OCI-LY7 (cell line): ENCODE measurements at regions not wholly inside any gene's neighbourhood (a gene's known extent, or its start where the extent isn't known, plus 50 kb on each side); places are given as distances from the start of the nearest gene placed in this dataset.
A peak's percentile ranks its signal among the peaks of the same experiment; 100 is the strongest.

Experiments
- BruUV-seq: library from RNA; stranded (reverse); fragments of 400-500 nt; replicated peaks from 2 replicates; lab custom pipeline; 2021; lab: Mats Ljungman, UMichigan
- CTCF ChIA-PET: fragments of 300-600 bp; sonication (Branson Sonifier 250); formaldehyde crosslinking; loops from one replicate; lab custom pipeline; 2022; ENCODE audit warnings: antibody characterized with exemption; ENCODE audit not compliant: unreplicated experiment; lab: Charles Lee
- POLR2A ChIA-PET: fragments of 300-600 bp; sonication (Branson Sonifier 250); formaldehyde crosslinking; loops from one replicate; lab custom pipeline; 2022; ENCODE audit warnings: antibody characterized with exemption; lab: Charles Lee
- DNase-seq: peaks from one replicate; pipeline ENCODE4 v3.0.0-alpha.2; 2015; ENCODE audit warnings: low spot score
- H2AFZ ChIP-seq: fragments of 200-600 bp; sonication (generic), shearing (Covaris generic); 2 replicates; pipeline ENCODE4 v1.6.1; 2014; ENCODE audit warnings: mild to moderate bottlenecking, antibody characterized with exemption, low read length, moderate library complexity
- H3K27ac ChIP-seq: fragments of 200-600 bp; sonication (generic); 2 replicates; pipeline ENCODE4 v1.5.1; 2014; ENCODE audit warnings: mixed run types, low read depth, mild to moderate bottlenecking, moderate library complexity, low read length, inconsistent platforms; ENCODE audit not compliant: poor library complexity, severe bottlenecking
- H3K36me3 ChIP-seq: fragments of 200-600 bp; sonication (generic); 2 replicates; pipeline ENCODE4 v1.6.1; 2014; ENCODE audit warnings: mild to moderate bottlenecking, antibody characterized with exemption, low read length, moderate library complexity, mixed read lengths; ENCODE audit not compliant: insufficient read depth
- H3K4me1 ChIP-seq: fragments of 200-600 bp; sonication (generic); 2 replicates; pipeline ENCODE4 v1.5.1; 2014; ENCODE audit warnings: mild to moderate bottlenecking, low read length; ENCODE audit not compliant: insufficient read depth, poor library complexity, severe bottlenecking
- H3K4me2 ChIP-seq: fragments of 200-600 bp; sonication (generic); 2 replicates; pipeline ENCODE4 v1.6.1; 2014; ENCODE audit warnings: mild to moderate bottlenecking, low read length
- H3K4me3 ChIP-seq: fragments of 200-600 bp; sonication (generic); 2 replicates; pipeline ENCODE4 v1.5.1; 2014; ENCODE audit warnings: mild to moderate bottlenecking, low read depth, low read length; ENCODE audit not compliant: poor library complexity, severe bottlenecking
- H3K79me2 ChIP-seq: fragments of 200-600 bp; sonication (generic); 2 replicates; pipeline ENCODE4 v1.6.1; 2016; ENCODE audit warnings: low read depth, mild to moderate bottlenecking, low read length, moderate library complexity, mixed read lengths; ENCODE audit not compliant: insufficient read depth
- H3K9me2 ChIP-seq: fragments of 200-600 bp; sonication (generic); 2 replicates; pipeline ENCODE4 v1.6.1; 2016; ENCODE audit warnings: mild to moderate bottlenecking, low read length, mixed read lengths; ENCODE audit not compliant: insufficient read depth
- H3K9me3 ChIP-seq: fragments of 200-600 bp; sonication (generic); 2 replicates; pipeline ENCODE4 v1.6.1; 2014; ENCODE audit warnings: mild to moderate bottlenecking, mixed run types, low read length, mixed read lengths
- H4K20me1 ChIP-seq: fragments of 200-600 bp; sonication (generic); 2 replicates; pipeline ENCODE4 v1.6.1; 2014; ENCODE audit warnings: mild to moderate bottlenecking, antibody characterized with exemption, low read length, moderate library complexity, mixed read lengths; ENCODE audit not compliant: insufficient read depth
- EZH2phosphoT487 ChIP-seq: fragments of 200-600 bp; sonication (generic); IDR thresholded peaks from 2 replicates; pipeline ENCODE4 v1.6.1; 2018; ENCODE audit warnings: low read depth, borderline replicate concordance, mild to moderate bottlenecking, mixed run types, antibody characterized with exemption, low read length, moderate library complexity, mixed read lengths
- intact Hi-C: fragments of 100-400 bp; cut with micrococcal nuclease; formaldehyde crosslinking; loops from one replicate; pipeline ENCODE4 v1.10.0; 2022; ENCODE audit not compliant: unreplicated experiment
- TF ChIP-seq, protein P1 (sequence below): fragments of 200-600 bp; sonication (generic); conservative IDR thresholded peaks from 2 replicates; pipeline ENCODE4 v1.5.1; 2014; ENCODE audit warnings: mild to moderate bottlenecking, antibody characterized with exemption, low read length, moderate library complexity, mixed read lengths

DNA sequence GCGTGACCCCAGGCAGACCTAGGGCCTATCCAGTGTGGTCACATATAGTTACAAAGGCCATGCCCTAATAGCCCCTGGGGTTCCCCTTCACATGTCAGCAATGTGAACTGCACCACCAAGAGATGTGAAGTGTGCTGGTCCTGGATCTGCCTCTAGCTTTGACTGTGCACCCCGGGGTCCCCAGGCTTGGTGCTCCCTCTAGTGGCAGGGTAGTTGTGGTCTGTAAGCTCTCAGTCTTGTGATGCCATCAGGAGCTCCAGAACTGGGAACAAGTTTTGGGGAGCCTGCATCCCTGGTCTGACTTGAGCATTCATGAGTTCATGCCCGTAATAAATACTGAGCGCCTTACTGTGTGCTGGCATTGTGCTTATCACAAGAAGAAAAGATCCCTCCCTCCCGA is 143.4 kb downstream of the DHX35 start:
- Histone ChIP-seq H3K4me1 (no peaks in the 10 kb centered on the region), H3K27ac (no peak overlapping the region), H3K4me3 (no peak overlapping the region), H4K20me1 (no peaks in the 10 kb centered on the region), H3K9me2 (no peaks in the 10 kb centered on the region), H3K79me2 (no peaks in the 10 kb centered on the region), H3K9me3 (no peaks in the 10 kb centered on the region), H2AFZ (no peak overlapping the region), H3K4me2 (no peak overlapping the region), H3K36me3 (no peaks in the 10 kb centered on the region)
- ChIA-PET POLR2A (no interaction called here), CTCF (no interaction called here)
- no TSS peak for BruUV-seq
- no peak for DNase-seq
- intact Hi-C loops: no loop called here
- TF ChIP-seq, protein P1, sequence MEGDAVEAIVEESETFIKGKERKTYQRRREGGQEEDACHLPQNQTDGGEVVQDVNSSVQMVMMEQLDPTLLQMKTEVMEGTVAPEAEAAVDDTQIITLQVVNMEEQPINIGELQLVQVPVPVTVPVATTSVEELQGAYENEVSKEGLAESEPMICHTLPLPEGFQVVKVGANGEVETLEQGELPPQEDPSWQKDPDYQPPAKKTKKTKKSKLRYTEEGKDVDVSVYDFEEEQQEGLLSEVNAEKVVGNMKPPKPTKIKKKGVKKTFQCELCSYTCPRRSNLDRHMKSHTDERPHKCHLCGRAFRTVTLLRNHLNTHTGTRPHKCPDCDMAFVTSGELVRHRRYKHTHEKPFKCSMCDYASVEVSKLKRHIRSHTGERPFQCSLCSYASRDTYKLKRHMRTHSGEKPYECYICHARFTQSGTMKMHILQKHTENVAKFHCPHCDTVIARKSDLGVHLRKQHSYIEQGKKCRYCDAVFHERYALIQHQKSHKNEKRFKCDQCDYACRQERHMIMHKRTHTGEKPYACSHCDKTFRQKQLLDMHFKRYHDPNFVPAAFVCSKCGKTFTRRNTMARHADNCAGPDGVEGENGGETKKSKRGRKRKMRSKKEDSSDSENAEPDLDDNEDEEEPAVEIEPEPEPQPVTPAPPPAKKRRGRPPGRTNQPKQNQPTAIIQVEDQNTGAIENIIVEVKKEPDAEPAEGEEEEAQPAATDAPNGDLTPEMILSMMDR: peak; percentile 62
- no peak for TF ChIP-seq EZH2phosphoT487

DNA sequence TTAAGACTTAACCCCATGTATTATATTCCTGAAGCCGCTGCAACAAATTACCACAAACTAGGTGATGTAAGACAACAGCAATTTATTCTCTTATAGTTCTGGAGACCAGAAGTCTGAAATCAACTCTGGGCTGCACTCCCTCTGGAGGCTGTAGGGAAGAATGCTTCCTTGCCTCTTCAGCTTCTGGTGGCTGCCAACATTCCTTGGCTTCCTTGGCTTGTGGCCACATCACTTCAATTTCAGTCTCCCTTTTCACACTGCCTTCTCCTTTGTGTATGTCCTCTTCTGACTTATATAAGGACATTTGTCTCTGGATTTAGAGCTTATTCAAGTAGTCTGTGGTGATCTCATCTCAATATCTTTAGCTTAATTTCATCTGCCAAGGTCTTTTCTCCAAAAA is 141.6 kb downstream of the DHX35 start:
- Histone ChIP-seq H3K4me3 (no peak overlapping the region), H2AFZ (no peak overlapping the region), H3K4me2 (no peak overlapping the region), H3K4me1 (no peaks in the 10 kb centered on the region), H4K20me1 (no peaks in the 10 kb centered on the region), H3K36me3 (no peaks in the 10 kb centered on the region), H3K9me3 (no peaks in the 10 kb centered on the region), H3K9me2 (no peaks in the 10 kb centered on the region), H3K27ac (no peak overlapping the region), H3K79me2 (no peaks in the 10 kb centered on the region)
- intact Hi-C loops: no loop called here
- TF ChIP-seq, protein P1: no peak
- no peak for TF ChIP-seq EZH2phosphoT487
- DNase-seq: no peak
- CTCF ChIA-PET: no interaction called here
- POLR2A ChIA-PET: no interaction called here
- no TSS peak for BruUV-seq

DNA sequence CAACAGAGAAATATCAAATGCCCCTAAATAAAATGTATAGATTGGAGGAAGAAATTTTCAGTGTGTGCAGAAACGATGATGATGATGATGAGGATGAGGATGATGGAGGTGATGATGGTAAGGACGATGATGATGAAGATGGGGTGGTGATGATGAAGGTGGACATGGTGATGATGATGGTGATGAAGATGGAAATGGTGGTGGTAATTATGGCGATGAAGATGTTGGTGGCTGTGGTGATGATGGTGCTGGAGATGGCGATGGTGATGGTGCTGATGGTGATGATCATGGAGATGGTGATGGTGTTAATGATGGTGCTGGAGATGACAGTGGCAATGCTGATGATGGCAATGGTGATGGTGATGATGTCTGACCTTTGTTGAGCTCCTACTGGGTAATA is 141.2 kb downstream of the DHX35 start:
- Histone ChIP-seq H3K79me2 (no peaks in the 10 kb centered on the region), H4K20me1 (no peaks in the 10 kb centered on the region), H3K36me3 (no peaks in the 10 kb centered on the region), H3K9me3 (no peaks in the 10 kb centered on the region), H3K4me2 (no peak overlapping the region), H2AFZ (no peak overlapping the region), H3K4me1 (no peaks in the 10 kb centered on the region), H3K9me2 (no peaks in the 10 kb centered on the region), H3K4me3 (no peak overlapping the region), H3K27ac (no peak overlapping the region)
- intact Hi-C loops: no loop called here
- CTCF ChIA-PET: no interaction called here
- POLR2A ChIA-PET: no interaction called here
- no peak for DNase-seq
- TF ChIP-seq EZH2phosphoT487: no peak
- TF ChIP-seq, protein P1: no peak
- BruUV-seq: no TSS peak
